ENCODE measurements at regions not wholly inside any gene's neighbourhood (a gene's known extent, or its start where the extent isn't known, plus 50 kb on each side); places are given as distances from the start of the nearest gene placed in this dataset.

- DNase-seq = no peak
- Mint-ChIP-seq H3K27ac (no peak overlapping the region), H3K9me3 (no peaks in the 10 kb centered on the region), H3K4me1 (peaks cover under 1 to 1% of the 10 kb centered on the region in 2 experiments), H3K4me3 (no peak overlapping the region), H3K27me3 (ENCODE audit: low read depth) (no peaks in the 10 kb centered on the region), H3K36me3 (ENCODE audit: insufficient read depth in 1 of 3, low read depth in 3 of 3) (no peaks in the 10 kb centered on the region)
- Histone ChIP-seq H3K79me1 (ENCODE audit: insufficient read depth, low read depth, low read length, poor library complexity, severe bottlenecking) (no peaks in the 10 kb centered on the region), H4K91ac (ENCODE audit: insufficient read length, low read depth, low read length) (no peak overlapping the region), H3K9me3 (ENCODE audit: control insufficient read depth, low read depth, low read length) (no peaks in the 10 kb centered on the region), H4K20me1 (ENCODE audit: control insufficient read depth, insufficient read depth, insufficient read length) (no peaks in the 10 kb centered on the region), H2BK5ac (ENCODE audit: insufficient read length, low read length) (no peak overlapping the region), H3K4ac (ENCODE audit: low read depth, low read length) (no peak overlapping the region), H3K79me2 (ENCODE audit: insufficient read depth, low read length) (no peaks in the 10 kb centered on the region), H3T11ph (ENCODE audit: low read length) (no peak overlapping the region), H2BK20ac (ENCODE audit: low read depth, low read length, poor library complexity, severe bottlenecking) (no peak overlapping the region), H3K14ac (ENCODE audit: insufficient read depth, low read length) (no peak overlapping the region), H2AK5ac (ENCODE audit: insufficient read length, low read length) (no peak overlapping the region), H3K9ac (ENCODE audit: extremely low read depth, insufficient read length, low read length) (no peak overlapping the region), H3K18ac (ENCODE audit: insufficient read length, low read depth, low read length) (no peak overlapping the region), H2BK15ac (ENCODE audit: low read depth, low read length) (no peak overlapping the region), H2BK12ac (ENCODE audit: insufficient read length, low read depth, low read length) (no peak overlapping the region), H2BK120ac (ENCODE audit: low read depth, low read length, poor library complexity, severe bottlenecking) (no peak overlapping the region), H3K27ac (ENCODE audit: insufficient read length, low read depth, low read length) (no peak overlapping the region), H3K23me2 (ENCODE audit: insufficient read length, low read depth, low read length, poor library complexity, severe bottlenecking) (no peaks in the 10 kb centered on the region), H3K23ac (ENCODE audit: insufficient read length, low read depth, low read length) (no peak overlapping the region), H3K27me3 (ENCODE audit: insufficient read depth, low read length) (no peaks in the 10 kb centered on the region), H3K4me2 (ENCODE audit: insufficient read depth, insufficient read length, low read length) (no peak overlapping the region), H4K5ac (ENCODE audit: insufficient read length, low read depth, low read length) (no peak overlapping the region), H4K8ac (replicated peaks; ENCODE audit: insufficient read length, low read depth, low read length) (no peak overlapping the region), H3K4me1 (ENCODE audit: insufficient read depth, low read length) (no peaks in the 10 kb centered on the region), H3K56ac (ENCODE audit: insufficient read length, low read depth, low read length) (no peak overlapping the region), H2AFZ (ENCODE audit: low read length) (no peak overlapping the region)
- no CpG with 5 or more reads among the region's 7 CpGs for WGBS (ENCODE audit: extremely low coverage, insufficient read length, low lambda C conversion rate)
- no peak for TF ChIP-seq CTCF (conservative IDR thresholded peaks at IDR 0.05)
Observed at GRCh38 chr13:80250213-80250810, 90.6 kb downstream of the SPRY2 start.
